Cardiac muscle cell (in vitro differentiated cells and primary cell): ENCODE measurements at regions not wholly inside any gene's neighbourhood (a gene's known extent, or its start where the extent isn't known, plus 50 kb on each side); places are given as distances from the start of the nearest gene placed in this dataset.
A peak's percentile ranks its signal among the peaks of the same experiment; 100 is the strongest.

Source experiments
- DNase-seq, 2 donors: peaks; one replicate each; pipeline versions ENCODE4 v3.0.0 to v3.0.0-alpha.2; 2010 to 2017; ENCODE audit warnings: low read depth in 1 of 2, low spot score in 1 of 2
- H3K27ac ChIP-seq: fragments of 200-600 bp; sonication (generic); 2 replicates; pipeline ENCODE4 v1.5.1; 2016
- H3K27me3 ChIP-seq: fragments of 200-600 bp; sonication (generic); 2 replicates; pipeline ENCODE4 v1.6.0; 2016; ENCODE audit warnings: control low read depth
- H3K36me3 ChIP-seq: fragments of 200-600 bp; sonication (generic); 2 replicates; pipeline ENCODE4 v1.5.1; 2016; ENCODE audit warnings: control low read depth
- H3K4me1 ChIP-seq: fragments of 200-600 bp; sonication (generic); 2 replicates; pipeline ENCODE4 v1.8.1; 2017; ENCODE audit warnings: low read depth, mild to moderate bottlenecking, mixed run types
- H3K4me3 ChIP-seq: fragments of 200-600 bp; sonication (generic); 2 replicates; pipeline ENCODE4 v1.5.1; 2016; ENCODE audit warnings: mild to moderate bottlenecking
- H3K9me3 ChIP-seq: fragments of 200-600 bp; sonication (generic); 2 replicates; pipeline ENCODE4 v1.5.1; 2017; ENCODE audit warnings: low read depth, mild to moderate bottlenecking, control low read depth
- TF ChIP-seq, protein P1 (sequence below): IDR thresholded peaks from 2 replicates; pipeline ENCODE4 v1.5.1; 2012; ENCODE audit warnings: low read depth, mild to moderate bottlenecking, low read length

- Histone ChIP-seq H3K4me3 (no peak overlapping the region), H3K4me1 (peaks cover 9% of the 10 kb centered on the region), H3K27me3 (no peaks in the 10 kb centered on the region), H3K9me3 (no peaks in the 10 kb centered on the region), H3K36me3 (no peaks in the 10 kb centered on the region), H3K27ac (no peak overlapping the region)
- DNase-seq: no peak
- TF ChIP-seq, protein P1, sequence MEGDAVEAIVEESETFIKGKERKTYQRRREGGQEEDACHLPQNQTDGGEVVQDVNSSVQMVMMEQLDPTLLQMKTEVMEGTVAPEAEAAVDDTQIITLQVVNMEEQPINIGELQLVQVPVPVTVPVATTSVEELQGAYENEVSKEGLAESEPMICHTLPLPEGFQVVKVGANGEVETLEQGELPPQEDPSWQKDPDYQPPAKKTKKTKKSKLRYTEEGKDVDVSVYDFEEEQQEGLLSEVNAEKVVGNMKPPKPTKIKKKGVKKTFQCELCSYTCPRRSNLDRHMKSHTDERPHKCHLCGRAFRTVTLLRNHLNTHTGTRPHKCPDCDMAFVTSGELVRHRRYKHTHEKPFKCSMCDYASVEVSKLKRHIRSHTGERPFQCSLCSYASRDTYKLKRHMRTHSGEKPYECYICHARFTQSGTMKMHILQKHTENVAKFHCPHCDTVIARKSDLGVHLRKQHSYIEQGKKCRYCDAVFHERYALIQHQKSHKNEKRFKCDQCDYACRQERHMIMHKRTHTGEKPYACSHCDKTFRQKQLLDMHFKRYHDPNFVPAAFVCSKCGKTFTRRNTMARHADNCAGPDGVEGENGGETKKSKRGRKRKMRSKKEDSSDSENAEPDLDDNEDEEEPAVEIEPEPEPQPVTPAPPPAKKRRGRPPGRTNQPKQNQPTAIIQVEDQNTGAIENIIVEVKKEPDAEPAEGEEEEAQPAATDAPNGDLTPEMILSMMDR: no peak
Measured at GRCh38 chr1:213521206-213521605, 466.6 kb upstream of the PROX1 start.

GRCh38 chr1:213523781-213524398 is 463.9 kb upstream of the PROX1 start:
- H3K27me3 ChIP-seq: no peaks in the 10 kb centered on the region

DNA sequence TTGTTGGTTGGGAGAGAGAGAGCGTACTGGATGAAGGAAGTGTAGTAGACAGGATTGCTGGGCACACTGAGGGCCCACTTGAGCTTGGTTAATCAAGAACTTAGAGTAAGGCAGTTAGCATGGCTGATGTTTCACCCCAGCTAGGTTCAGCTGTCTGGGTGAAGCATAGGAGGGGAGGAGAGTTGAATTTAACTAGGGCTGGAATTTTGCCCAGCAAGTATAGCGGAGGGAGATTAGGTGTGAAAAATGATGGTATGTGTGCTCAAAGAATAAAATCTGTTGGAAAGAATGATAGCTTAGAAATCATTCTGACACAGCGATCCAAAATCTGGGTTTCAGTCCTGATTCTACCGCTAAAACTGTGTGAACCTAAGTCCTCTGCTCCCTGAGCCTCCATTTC is 461.5 kb upstream of the PROX1 start:
- H3K4me3 ChIP-seq: no peak overlapping the region
- no peaks in the 10 kb centered on the region for H3K9me3 ChIP-seq
- TF ChIP-seq, protein P1: no peak
- DNase-seq: no peak
- H3K27ac ChIP-seq: no peak overlapping the region
- H3K27me3 ChIP-seq: no peaks in the 10 kb centered on the region
- no peaks in the 10 kb centered on the region for H3K36me3 ChIP-seq
- H3K4me1 ChIP-seq: peaks cover 22% of the 10 kb centered on the region

More at GRCh38 chr1:213523781-213524398, 463.9 kb upstream of the PROX1 start:
- Histone ChIP-seq H3K27ac (peak overlapping the region; percentile 5), H3K4me1 (peaks cover 9% of the 10 kb centered on the region), H3K9me3 (no peaks in the 10 kb centered on the region), H3K4me3 (no peak overlapping the region), H3K36me3 (no peaks in the 10 kb centered on the region)
- TF ChIP-seq, protein P1: no peak
- DNase-seq: peak in 1 of 2 donors; percentile 0

- peak overlapping the region; percentile 66 for H3K27ac ChIP-seq
- H3K4me1 ChIP-seq: peaks cover 17% of the 10 kb centered on the region
- no peak overlapping the region for H3K4me3 ChIP-seq
- TF ChIP-seq, protein P1: no peak
- no peaks in the 10 kb centered on the region for H3K36me3 ChIP-seq
- H3K27me3 ChIP-seq: no peaks in the 10 kb centered on the region
- peak in 1 of 2 donors; percentile 82 for DNase-seq
- H3K9me3 ChIP-seq: no peaks in the 10 kb centered on the region
Measured at GRCh38 chr1:213530611-213531320, 457.0 kb upstream of the PROX1 start.

DNA sequence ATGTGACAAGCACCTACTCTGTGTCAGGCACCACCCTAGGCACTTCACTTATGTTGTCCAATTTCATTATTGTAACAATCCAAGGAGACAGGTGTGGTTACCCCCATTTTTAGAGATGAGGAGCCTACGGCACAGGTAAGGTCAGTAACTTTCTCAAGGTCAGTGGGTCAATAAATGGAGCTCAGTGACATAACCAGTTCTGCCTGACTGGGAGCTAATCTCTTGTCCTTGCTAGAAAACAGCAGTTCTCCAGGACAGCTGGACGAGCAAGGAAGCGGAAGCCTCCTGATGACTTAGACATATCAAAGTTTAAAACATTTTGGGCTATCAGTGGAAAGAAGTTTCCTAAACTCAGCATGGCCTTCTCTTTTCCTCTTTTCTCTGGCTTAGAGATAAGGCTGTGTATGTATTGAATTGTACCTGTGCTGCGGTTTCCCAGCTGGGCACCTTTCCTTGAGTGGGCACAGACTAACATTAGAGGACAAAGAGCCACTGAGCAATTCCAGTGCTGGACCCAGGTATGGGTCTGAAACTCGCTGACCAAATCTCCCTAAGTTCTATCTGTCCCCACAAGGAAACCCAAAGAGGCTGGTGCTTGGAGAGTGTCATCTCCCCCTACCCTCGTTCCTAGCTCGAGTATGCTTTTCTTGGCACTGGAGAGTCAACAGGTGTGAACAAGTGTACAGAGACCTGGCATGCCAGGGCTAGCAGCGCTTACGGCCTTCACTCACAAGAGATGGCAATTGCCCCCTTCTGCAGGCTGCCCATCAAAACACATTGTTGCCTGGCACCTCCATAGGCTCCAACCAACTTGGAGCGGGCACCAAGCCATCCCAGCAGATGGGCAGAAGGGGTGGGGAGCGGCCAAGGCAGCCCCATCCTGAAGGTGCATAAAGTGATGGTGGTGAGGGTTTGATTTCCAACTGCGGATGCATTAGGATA is 456.1 kb upstream of the PROX1 start:
- Histone ChIP-seq H3K4me1 (peaks cover 17% of the 10 kb centered on the region), H3K27ac (peak overlapping the region; percentile 66), H3K27me3 (no peaks in the 10 kb centered on the region), H3K36me3 (no peaks in the 10 kb centered on the region), H3K4me3 (no peak overlapping the region), H3K9me3 (no peaks in the 10 kb centered on the region)
- peak in 1 of 2 donors; percentile 1 for DNase-seq
- TF ChIP-seq, protein P1: no peak
